GM18520 (cell line): ENCODE measurements at regions not wholly inside any gene's neighbourhood (a gene's known extent, or its start where the extent isn't known, plus 50 kb on each side); places are given as distances from the start of the nearest gene placed in this dataset.

Source experiments
- ATAC-seq: cut with Tn5 transposase; IDR thresholded peaks from one replicate; pipeline ENCODE4 v1.9.1; 2021; ENCODE audit not compliant: unreplicated experiment

- no peak for ATAC-seq
These were observed 201.8 kb upstream of the ZC3H12A start for GRCh38 chr1:37272626-37273025.

- ATAC-seq, result no peak
These were observed 199.9 kb upstream of the ZC3H12A start for GRCh38 chr1:37274486-37274885.

GRCh38 chr1:37274938-37275631 lies 199.3 kb upstream of the ZC3H12A start:
- no peak for ATAC-seq

- ATAC-seq, result no peak
These were observed 197.0 kb upstream of the ZC3H12A start for GRCh38 chr1:37277366-37277765.

GRCh38 chr1:37281354-37281753 lies 193.0 kb upstream of the ZC3H12A start:
- no peak for ATAC-seq

- no peak for ATAC-seq
These were observed 191.6 kb upstream of the ZC3H12A start for GRCh38 chr1:37282764-37283163.

GRCh38 chr1:37284053-37284452 lies 190.3 kb upstream of the ZC3H12A start:
- ATAC-seq, result no peak

GRCh38 chr1:37286881-37287280 lies 187.5 kb upstream of the ZC3H12A start:
- no peak for ATAC-seq

GRCh38 chr1:37288900-37289299 lies 185.5 kb upstream of the ZC3H12A start:
- ATAC-seq, result peak; percentile 87

- ATAC-seq, result no peak
These were observed 183.7 kb upstream of the ZC3H12A start for GRCh38 chr1:37290718-37291117.

- ATAC-seq, result no peak
These were observed 181.6 kb upstream of the ZC3H12A start for GRCh38 chr1:37292789-37293188.

GRCh38 chr1:37294096-37294495 lies 180.3 kb upstream of the ZC3H12A start:
- no peak for ATAC-seq

- ATAC-seq, result no peak
These were observed 179.9 kb upstream of the ZC3H12A start for GRCh38 chr1:37294529-37294928.

GRCh38 chr1:37298769-37299168 lies 175.6 kb upstream of the ZC3H12A start:
- no peak for ATAC-seq

GRCh38 chr1:37299216-37299615 lies 175.2 kb upstream of the ZC3H12A start:
- no peak for ATAC-seq

GRCh38 chr1:37303884-37304574 lies 170.4 kb upstream of the ZC3H12A start:
- no peak for ATAC-seq

GRCh38 chr1:37305108-37305507 lies 169.3 kb upstream of the ZC3H12A start:
- no peak for ATAC-seq

GRCh38 chr1:37305841-37306240 lies 168.5 kb upstream of the ZC3H12A start:
- ATAC-seq, result no peak

GRCh38 chr1:37306461-37306860 lies 167.9 kb upstream of the ZC3H12A start:
- no peak for ATAC-seq

- no peak for ATAC-seq
These were observed 167.5 kb upstream of the ZC3H12A start for GRCh38 chr1:37306871-37307270.

GRCh38 chr1:37308031-37308960 lies 166.1 kb upstream of the ZC3H12A start:
- no peak for ATAC-seq

- ATAC-seq, result no peak
These were observed 164.8 kb upstream of the ZC3H12A start for GRCh38 chr1:37309574-37309973.
